ENCODE measurements at regions not wholly inside any gene's neighbourhood (a gene's known extent, or its start where the extent isn't known, plus 50 kb on each side); places are given as distances from the start of the nearest gene placed in this dataset.

DNA sequence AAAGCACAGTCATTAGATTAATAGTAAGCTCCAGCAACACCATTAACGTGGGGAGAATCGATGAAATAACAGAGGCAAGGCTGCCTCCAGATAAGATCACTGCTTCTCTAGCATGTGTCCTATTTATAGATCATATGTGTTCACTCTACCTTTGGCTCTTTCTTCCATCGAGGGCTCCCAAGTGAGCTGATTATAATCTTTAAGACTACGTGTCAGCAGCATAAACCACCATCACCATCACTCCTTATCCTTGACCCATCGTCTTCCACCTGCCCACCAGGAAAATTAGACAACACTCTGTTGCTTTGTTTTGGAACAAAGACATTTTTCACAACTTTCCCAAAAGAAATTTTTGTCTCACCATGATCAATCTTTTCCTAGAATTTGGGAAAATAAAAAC lies 71.2 kb upstream of the CARD11 start:
- TF ChIP-seq EZH2phosphoT487 (IDR thresholded peaks at IDR 0.05; ENCODE audit: low read depth, severe bottlenecking, unreplicated experiment) = no peak
- TF ChIP-seq, protein P1, sequence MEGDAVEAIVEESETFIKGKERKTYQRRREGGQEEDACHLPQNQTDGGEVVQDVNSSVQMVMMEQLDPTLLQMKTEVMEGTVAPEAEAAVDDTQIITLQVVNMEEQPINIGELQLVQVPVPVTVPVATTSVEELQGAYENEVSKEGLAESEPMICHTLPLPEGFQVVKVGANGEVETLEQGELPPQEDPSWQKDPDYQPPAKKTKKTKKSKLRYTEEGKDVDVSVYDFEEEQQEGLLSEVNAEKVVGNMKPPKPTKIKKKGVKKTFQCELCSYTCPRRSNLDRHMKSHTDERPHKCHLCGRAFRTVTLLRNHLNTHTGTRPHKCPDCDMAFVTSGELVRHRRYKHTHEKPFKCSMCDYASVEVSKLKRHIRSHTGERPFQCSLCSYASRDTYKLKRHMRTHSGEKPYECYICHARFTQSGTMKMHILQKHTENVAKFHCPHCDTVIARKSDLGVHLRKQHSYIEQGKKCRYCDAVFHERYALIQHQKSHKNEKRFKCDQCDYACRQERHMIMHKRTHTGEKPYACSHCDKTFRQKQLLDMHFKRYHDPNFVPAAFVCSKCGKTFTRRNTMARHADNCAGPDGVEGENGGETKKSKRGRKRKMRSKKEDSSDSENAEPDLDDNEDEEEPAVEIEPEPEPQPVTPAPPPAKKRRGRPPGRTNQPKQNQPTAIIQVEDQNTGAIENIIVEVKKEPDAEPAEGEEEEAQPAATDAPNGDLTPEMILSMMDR (IDR thresholded peaks at IDR 0.05; ENCODE audit: poor library complexity) = no peak
